ENCODE measurements at regions not wholly inside any gene's neighbourhood (a gene's known extent, or its start where the extent isn't known, plus 50 kb on each side); places are given as distances from the start of the nearest gene placed in this dataset.

DNA sequence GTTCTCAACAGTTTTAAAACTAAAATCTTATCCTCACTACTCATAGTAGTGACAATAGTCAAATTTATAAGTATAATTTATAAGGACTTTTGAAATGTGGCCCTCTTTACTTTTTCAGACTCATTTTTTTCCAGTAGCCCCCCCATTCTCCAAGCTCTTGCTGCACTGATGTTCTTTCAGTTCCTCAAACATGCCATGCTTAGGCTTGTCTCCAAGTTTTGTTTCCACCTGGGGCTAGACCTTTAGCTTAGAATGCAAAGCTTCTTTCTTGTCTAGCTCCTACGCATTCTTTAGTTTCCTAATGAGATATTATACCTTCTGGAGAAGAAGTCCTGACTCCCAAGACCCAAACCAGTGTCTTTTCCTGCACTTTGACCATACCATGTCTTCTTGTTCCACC lies 222.6 kb downstream of the NOL4 start:
- no peaks in the 10 kb centered on the region for H3K27me3 ChIP-seq (ENCODE audit: insufficient read depth)
- H3K4me3 Mint-ChIP-seq = no peak overlapping the region
- H3K9me3 Mint-ChIP-seq = peaks cover 24% of the 10 kb centered on the region
- no peaks in the 10 kb centered on the region for H3K36me3 ChIP-seq (ENCODE audit: insufficient read depth)
- no peaks in the 10 kb centered on the region for H3F3A ChIP-seq (replicated peaks; ENCODE audit: low read depth)
- no peaks in the 10 kb centered on the region for H4K20me1 ChIP-seq (replicated peaks; ENCODE audit: insufficient read depth)
- H3K4me1 ChIP-seq (ENCODE audit: insufficient read depth) = peaks cover 8% of the 10 kb centered on the region
- H3K27ac Mint-ChIP-seq = peak overlapping the region; percentile 18; the same call in 1 of the 2 replicates
- TF ChIP-seq, protein P1, sequence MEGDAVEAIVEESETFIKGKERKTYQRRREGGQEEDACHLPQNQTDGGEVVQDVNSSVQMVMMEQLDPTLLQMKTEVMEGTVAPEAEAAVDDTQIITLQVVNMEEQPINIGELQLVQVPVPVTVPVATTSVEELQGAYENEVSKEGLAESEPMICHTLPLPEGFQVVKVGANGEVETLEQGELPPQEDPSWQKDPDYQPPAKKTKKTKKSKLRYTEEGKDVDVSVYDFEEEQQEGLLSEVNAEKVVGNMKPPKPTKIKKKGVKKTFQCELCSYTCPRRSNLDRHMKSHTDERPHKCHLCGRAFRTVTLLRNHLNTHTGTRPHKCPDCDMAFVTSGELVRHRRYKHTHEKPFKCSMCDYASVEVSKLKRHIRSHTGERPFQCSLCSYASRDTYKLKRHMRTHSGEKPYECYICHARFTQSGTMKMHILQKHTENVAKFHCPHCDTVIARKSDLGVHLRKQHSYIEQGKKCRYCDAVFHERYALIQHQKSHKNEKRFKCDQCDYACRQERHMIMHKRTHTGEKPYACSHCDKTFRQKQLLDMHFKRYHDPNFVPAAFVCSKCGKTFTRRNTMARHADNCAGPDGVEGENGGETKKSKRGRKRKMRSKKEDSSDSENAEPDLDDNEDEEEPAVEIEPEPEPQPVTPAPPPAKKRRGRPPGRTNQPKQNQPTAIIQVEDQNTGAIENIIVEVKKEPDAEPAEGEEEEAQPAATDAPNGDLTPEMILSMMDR (conservative IDR thresholded peaks at IDR 0.05; ENCODE audit: low read depth in 2 of 2) = no peak
- TF ChIP-seq STAT1 (IDR thresholded peaks at IDR 0.05; ENCODE audit: unreplicated experiment) (no peak), ZNF331 (CRISPR knock-in tag; IDR thresholded peaks at IDR 0.05; ENCODE audit: low read depth) (no peak), ETS1 (IDR thresholded peaks at IDR 0.05) (no peak), ZNF114 (CRISPR knock-in tag; IDR thresholded peaks at IDR 0.05) (no peak), EZH2phosphoT487 (IDR thresholded peaks at IDR 0.05; ENCODE audit: unreplicated experiment) (no peak), CREB1 (CRISPR knock-in tag; IDR thresholded peaks at IDR 0.05; ENCODE audit: low read depth) (no peak), NANOG (IDR thresholded peaks at IDR 0.05; ENCODE audit: borderline replicate concordance) (no peak), EZH2 (IDR thresholded peaks at IDR 0.05; ENCODE audit: low read depth, unreplicated experiment) (no peak), ZNF462 (CRISPR knock-in tag; IDR thresholded peaks at IDR 0.05) (no peak), JUNB (IDR thresholded peaks at IDR 0.05; ENCODE audit: unreplicated experiment) (no peak), POLR2AphosphoS5 (IDR thresholded peaks at IDR 0.05; ENCODE audit: low read depth) (no peak)
- TF ChIP-seq, protein P2, sequence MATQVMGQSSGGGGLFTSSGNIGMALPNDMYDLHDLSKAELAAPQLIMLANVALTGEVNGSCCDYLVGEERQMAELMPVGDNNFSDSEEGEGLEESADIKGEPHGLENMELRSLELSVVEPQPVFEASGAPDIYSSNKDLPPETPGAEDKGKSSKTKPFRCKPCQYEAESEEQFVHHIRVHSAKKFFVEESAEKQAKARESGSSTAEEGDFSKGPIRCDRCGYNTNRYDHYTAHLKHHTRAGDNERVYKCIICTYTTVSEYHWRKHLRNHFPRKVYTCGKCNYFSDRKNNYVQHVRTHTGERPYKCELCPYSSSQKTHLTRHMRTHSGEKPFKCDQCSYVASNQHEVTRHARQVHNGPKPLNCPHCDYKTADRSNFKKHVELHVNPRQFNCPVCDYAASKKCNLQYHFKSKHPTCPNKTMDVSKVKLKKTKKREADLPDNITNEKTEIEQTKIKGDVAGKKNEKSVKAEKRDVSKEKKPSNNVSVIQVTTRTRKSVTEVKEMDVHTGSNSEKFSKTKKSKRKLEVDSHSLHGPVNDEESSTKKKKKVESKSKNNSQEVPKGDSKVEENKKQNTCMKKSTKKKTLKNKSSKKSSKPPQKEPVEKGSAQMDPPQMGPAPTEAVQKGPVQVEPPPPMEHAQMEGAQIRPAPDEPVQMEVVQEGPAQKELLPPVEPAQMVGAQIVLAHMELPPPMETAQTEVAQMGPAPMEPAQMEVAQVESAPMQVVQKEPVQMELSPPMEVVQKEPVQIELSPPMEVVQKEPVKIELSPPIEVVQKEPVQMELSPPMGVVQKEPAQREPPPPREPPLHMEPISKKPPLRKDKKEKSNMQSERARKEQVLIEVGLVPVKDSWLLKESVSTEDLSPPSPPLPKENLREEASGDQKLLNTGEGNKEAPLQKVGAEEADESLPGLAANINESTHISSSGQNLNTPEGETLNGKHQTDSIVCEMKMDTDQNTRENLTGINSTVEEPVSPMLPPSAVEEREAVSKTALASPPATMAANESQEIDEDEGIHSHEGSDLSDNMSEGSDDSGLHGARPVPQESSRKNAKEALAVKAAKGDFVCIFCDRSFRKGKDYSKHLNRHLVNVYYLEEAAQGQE (IDR thresholded peaks at IDR 0.05; ENCODE audit: unreplicated experiment) = no peak
- H3K79me2 ChIP-seq (replicated peaks; ENCODE audit: insufficient read depth) = no peaks in the 10 kb centered on the region
- peaks cover 23% of the 10 kb centered on the region; the same call in 2 of the 3 replicates for H3K36me3 Mint-ChIP-seq (ENCODE audit: low read depth)
- H3K4me2 ChIP-seq = no peak overlapping the region
- no peak for ATAC-seq
- H3K4me1 Mint-ChIP-seq = peaks cover 12% of the 10 kb centered on the region
- H3K27ac ChIP-seq (ENCODE audit: low read depth) = no peak overlapping the region
- H3K27me3 Mint-ChIP-seq (ENCODE audit: insufficient read depth, low read depth, poor library complexity) = no peaks in the 10 kb centered on the region
- peaks cover 6% of the 10 kb centered on the region; the same call in 1 of the 2 replicates for H3K9me2 ChIP-seq (ENCODE audit: insufficient read depth)
- no peak overlapping the region for H2AFZ ChIP-seq
- H3K4me3 ChIP-seq = no peak overlapping the region
- DNase-seq (ENCODE audit: low spot score) = no peak

Measured in GM23338 (cell line).